ENCODE measurements at regions not wholly inside any gene's neighbourhood (a gene's known extent, or its start where the extent isn't known, plus 50 kb on each side); places are given as distances from the start of the nearest gene placed in this dataset.

- intact Hi-C loops (cut with DNase I; ENCODE audit: low total_unique reads), result no loop called here
- no peak for TF ChIP-seq POLR2A (IDR thresholded peaks at IDR 0.05)
- no peak for TF ChIP-seq CTCF (IDR thresholded peaks at IDR 0.05)
- WGBS, 2 donors, result 89 to 90% methylated on average over 6 of the region's 6 CpGs
- no peaks in the 10 kb centered on the region for H3K27me3 ChIP-seq
- no peak for DNase-seq
- H3K36me3 ChIP-seq (ENCODE audit: low read depth, missing control alignments), result no peaks in the 10 kb centered on the region
- no peaks in the 10 kb centered on the region for H3K9me3 ChIP-seq
- no peaks in the 10 kb centered on the region for H3K4me1 ChIP-seq
- H3K27ac ChIP-seq, result no peak overlapping the region
- H3K4me3 ChIP-seq, result no peak overlapping the region
Measured at GRCh38 chr10:123952099-123952498, 60.5 kb upstream of the CPXM2 start.

DNA sequence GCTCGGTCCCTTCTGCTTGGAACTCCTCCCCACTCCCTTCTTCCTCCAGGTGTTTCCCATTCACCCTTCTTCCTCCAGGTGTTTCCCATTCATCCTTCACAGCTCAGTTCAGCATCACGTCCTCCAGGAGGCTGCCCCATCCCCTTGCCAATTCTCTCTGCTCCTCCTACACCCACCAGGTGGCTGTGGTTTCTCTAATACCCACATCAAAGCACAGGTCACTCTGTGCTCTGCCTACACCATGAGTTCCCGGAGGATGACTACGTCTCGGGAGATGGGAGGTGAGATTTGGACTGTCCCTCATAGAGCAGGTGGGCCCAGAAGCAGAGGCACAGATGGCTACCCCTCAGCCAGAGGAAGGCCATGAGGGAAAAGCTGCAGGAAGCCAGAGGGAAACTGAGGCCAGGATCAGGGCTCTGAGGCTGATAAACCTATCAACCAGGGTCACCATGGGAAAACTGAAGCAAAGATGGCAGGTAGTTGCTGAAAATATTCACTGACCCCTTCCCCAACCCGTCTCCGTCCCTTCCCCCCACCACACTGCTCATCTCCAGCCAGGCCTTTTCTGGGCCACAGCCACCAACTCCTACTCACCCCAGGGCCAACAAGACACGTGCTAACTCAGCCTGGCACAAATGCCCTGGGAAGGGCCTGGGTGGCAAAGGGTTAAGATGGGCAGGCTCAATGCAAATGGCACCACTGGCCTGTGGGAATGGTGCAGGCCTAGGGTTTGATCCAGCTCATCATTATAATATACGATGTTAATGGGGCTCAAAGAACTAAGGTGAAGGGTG is 56.6 kb upstream of the CPXM2 start:
- Histone ChIP-seq H3K9me3 (no peaks in the 10 kb centered on the region), H3K4me1 (peaks cover 14% of the 10 kb centered on the region), H3K27ac (no peak overlapping the region), H3K36me3 (ENCODE audit: low read depth, missing control alignments) (no peaks in the 10 kb centered on the region), H3K4me3 (no peak overlapping the region), H3K27me3 (no peaks in the 10 kb centered on the region)
- 83 to 84% methylated on average over 9 of the region's 9 CpGs for WGBS, 2 donors
- intact Hi-C loops (cut with DNase I; ENCODE audit: low total_unique reads), result no loop called here
- DNase-seq, result no peak
- no peak for TF ChIP-seq POLR2A (IDR thresholded peaks at IDR 0.05)
- TF ChIP-seq CTCF (IDR thresholded peaks at IDR 0.05), result no peak

GRCh38 chr10:123945325-123945920 is 53.8 kb upstream of the CPXM2 start:
- Histone ChIP-seq H3K9me3 (no peaks in the 10 kb centered on the region), H3K27me3 (no peaks in the 10 kb centered on the region), H3K27ac (peak overlapping the region in 1 of 2 donors; percentile 79), H3K4me3 (no peak overlapping the region), H3K4me1 (peaks cover 14% of the 10 kb centered on the region), H3K36me3 (ENCODE audit: low read depth, missing control alignments) (no peaks in the 10 kb centered on the region)
- peak; percentile 44 for DNase-seq
- TF ChIP-seq POLR2A (IDR thresholded peaks at IDR 0.05), result no peak
- TF ChIP-seq CTCF (IDR thresholded peaks at IDR 0.05), result no peak
- intact Hi-C loops (cut with DNase I; ENCODE audit: low total_unique reads), result no loop called here
- 57 to 63% methylated on average over 8 of the region's 8 CpGs for WGBS, 2 donors

GRCh38 chr10:123944661-123945060 is 53.1 kb upstream of the CPXM2 start:
- intact Hi-C loops (cut with DNase I; ENCODE audit: low total_unique reads), result no loop called here
- DNase-seq, result peak; percentile 50
- peaks cover 14% of the 10 kb centered on the region for H3K4me1 ChIP-seq
- H3K27me3 ChIP-seq, result no peaks in the 10 kb centered on the region
- no peaks in the 10 kb centered on the region for H3K9me3 ChIP-seq
- H3K27ac ChIP-seq, result peak overlapping the region in 1 of 2 donors; percentile 79
- H3K4me3 ChIP-seq, result no peak overlapping the region
- 28 to 57% methylated on average over 6 of the region's 6 CpGs for WGBS, 2 donors
- no peaks in the 10 kb centered on the region for H3K36me3 ChIP-seq (ENCODE audit: low read depth, missing control alignments)
- no peak for TF ChIP-seq POLR2A (IDR thresholded peaks at IDR 0.05)
- TF ChIP-seq CTCF (IDR thresholded peaks at IDR 0.05), result no peak

Data from testis (tissue), 2 donors.